ENCODE measurements at regions not wholly inside any gene's neighbourhood (a gene's known extent, or its start where the extent isn't known, plus 50 kb on each side); places are given as distances from the start of the nearest gene placed in this dataset.

DNA sequence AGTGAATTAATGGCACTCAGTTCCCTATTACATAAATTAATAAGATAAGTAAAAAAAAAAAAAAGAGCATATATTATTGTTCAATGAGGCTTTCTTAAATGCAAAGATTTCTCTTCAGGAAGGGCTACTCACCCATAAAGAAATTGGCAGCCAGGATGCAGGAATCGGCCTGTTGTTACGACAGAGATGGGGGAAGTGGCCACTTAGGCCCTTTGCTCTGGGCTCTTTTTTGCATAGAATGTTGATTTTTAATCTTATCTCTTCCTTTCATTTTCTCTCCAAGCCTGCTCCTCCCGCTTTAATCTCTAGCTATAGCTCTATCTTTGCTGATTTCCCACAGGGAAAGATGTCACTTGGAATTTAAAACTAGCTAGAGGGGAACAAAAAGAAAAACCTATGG is 391.8 kb upstream of the CRIM1 start (continued):
- TF ChIP-seq, protein P1, sequence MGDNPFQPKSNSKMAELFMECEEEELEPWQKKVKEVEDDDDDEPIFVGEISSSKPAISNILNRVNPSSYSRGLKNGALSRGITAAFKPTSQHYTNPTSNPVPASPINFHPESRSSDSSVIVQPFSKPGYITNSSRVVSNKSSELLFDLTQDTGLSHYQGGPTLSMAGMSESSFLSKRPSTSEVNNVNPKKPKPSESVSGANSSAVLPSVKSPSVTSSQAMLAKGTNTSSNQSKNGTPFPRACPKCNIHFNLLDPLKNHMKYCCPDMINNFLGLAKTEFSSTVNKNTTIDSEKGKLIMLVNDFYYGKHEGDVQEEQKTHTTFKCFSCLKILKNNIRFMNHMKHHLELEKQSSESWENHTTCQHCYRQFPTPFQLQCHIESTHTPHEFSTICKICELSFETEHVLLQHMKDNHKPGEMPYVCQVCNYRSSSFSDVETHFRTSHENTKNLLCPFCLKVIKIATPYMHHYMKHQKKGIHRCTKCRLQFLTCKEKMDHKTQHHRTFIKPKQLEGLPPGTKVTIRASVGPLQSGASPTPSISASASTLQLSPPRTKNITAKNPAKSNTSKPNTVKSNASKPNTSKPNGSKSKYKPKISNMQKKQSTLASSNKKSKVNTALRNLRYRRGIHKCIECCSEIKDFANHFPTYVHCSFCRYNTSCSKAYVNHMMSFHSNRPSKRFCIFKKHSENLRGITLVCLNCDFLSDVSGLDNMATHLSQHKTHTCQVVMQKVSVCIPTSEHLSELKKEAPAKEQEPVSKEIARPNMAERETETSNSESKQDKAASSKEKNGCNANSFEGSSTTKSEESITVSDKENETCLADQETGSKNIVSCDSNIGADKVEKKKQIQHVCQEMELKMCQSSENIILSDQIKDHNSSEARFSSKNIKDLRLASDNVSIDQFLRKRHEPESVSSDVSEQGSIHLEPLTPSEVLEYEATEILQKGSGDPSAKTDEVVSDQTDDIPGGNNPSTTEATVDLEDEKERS (tag by site-specific recombination; IDR thresholded peaks at IDR 0.05): no peak

DNA sequence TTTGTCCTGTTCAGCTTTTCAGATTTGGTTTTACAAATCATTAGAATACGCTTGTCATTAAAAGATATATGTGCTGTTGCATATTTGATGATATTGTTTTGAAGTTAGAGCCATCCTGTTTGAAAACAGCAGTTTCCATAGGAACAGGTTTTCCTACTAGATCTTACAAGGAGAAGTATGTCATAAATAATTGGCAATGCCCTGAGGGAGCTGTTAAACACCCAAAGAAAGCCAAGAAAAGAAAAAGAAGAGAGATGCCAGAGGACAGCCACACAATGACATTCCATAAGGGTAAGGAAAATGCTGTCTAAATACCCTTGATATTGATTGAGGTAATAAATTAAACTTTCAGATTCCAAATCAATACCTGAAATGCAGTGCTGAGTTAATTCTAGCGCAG is 392.2 kb upstream of the CRIM1 start:
- POLR2A ChIA-PET: no interaction called here
- Histone ChIP-seq H3K36me3 (ENCODE audit: control insufficient read depth in 2 of 2, insufficient read depth in 1 of 2, low read length in 2 of 2) (no peaks in the 10 kb centered on the region), H3K4me3 (ENCODE audit: low read depth, low read length) (no peak overlapping the region), H3K9me3 (ENCODE audit: control insufficient read depth, insufficient read depth, low read depth, low read length) (no peaks in the 10 kb centered on the region), H3K4me1 (ENCODE audit: control insufficient read depth, insufficient read depth, low read length) (no peaks in the 10 kb centered on the region), H3K27ac (ENCODE audit: extremely low read depth, low read depth, low read length) (no peak overlapping the region)
- TF ChIP-seq, protein P2, sequence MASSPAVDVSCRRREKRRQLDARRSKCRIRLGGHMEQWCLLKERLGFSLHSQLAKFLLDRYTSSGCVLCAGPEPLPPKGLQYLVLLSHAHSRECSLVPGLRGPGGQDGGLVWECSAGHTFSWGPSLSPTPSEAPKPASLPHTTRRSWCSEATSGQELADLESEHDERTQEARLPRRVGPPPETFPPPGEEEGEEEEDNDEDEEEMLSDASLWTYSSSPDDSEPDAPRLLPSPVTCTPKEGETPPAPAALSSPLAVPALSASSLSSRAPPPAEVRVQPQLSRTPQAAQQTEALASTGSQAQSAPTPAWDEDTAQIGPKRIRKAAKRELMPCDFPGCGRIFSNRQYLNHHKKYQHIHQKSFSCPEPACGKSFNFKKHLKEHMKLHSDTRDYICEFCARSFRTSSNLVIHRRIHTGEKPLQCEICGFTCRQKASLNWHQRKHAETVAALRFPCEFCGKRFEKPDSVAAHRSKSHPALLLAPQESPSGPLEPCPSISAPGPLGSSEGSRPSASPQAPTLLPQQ (tag by site-specific recombination; IDR thresholded peaks at IDR 0.05): no peak
- TF ChIP-seq, protein P3, sequence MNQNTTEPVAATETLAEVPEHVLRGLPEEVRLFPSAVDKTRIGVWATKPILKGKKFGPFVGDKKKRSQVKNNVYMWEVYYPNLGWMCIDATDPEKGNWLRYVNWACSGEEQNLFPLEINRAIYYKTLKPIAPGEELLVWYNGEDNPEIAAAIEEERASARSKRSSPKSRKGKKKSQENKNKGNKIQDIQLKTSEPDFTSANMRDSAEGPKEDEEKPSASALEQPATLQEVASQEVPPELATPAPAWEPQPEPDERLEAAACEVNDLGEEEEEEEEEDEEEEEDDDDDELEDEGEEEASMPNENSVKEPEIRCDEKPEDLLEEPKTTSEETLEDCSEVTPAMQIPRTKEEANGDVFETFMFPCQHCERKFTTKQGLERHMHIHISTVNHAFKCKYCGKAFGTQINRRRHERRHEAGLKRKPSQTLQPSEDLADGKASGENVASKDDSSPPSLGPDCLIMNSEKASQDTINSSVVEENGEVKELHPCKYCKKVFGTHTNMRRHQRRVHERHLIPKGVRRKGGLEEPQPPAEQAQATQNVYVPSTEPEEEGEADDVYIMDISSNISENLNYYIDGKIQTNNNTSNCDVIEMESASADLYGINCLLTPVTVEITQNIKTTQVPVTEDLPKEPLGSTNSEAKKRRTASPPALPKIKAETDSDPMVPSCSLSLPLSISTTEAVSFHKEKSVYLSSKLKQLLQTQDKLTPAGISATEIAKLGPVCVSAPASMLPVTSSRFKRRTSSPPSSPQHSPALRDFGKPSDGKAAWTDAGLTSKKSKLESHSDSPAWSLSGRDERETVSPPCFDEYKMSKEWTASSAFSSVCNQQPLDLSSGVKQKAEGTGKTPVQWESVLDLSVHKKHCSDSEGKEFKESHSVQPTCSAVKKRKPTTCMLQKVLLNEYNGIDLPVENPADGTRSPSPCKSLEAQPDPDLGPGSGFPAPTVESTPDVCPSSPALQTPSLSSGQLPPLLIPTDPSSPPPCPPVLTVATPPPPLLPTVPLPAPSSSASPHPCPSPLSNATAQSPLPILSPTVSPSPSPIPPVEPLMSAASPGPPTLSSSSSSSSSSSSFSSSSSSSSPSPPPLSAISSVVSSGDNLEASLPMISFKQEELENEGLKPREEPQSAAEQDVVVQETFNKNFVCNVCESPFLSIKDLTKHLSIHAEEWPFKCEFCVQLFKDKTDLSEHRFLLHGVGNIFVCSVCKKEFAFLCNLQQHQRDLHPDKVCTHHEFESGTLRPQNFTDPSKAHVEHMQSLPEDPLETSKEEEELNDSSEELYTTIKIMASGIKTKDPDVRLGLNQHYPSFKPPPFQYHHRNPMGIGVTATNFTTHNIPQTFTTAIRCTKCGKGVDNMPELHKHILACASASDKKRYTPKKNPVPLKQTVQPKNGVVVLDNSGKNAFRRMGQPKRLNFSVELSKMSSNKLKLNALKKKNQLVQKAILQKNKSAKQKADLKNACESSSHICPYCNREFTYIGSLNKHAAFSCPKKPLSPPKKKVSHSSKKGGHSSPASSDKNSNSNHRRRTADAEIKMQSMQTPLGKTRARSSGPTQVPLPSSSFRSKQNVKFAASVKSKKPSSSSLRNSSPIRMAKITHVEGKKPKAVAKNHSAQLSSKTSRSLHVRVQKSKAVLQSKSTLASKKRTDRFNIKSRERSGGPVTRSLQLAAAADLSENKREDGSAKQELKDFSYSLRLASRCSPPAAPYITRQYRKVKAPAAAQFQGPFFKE (tag by site-specific recombination; IDR thresholded peaks at IDR 0.05; ENCODE audit: borderline replicate concordance): no peak
- no peak for TF ChIP-seq ZNF121 (tag by site-specific recombination; IDR thresholded peaks at IDR 0.05)
- CTCF ChIA-PET: no interaction called here

DNA sequence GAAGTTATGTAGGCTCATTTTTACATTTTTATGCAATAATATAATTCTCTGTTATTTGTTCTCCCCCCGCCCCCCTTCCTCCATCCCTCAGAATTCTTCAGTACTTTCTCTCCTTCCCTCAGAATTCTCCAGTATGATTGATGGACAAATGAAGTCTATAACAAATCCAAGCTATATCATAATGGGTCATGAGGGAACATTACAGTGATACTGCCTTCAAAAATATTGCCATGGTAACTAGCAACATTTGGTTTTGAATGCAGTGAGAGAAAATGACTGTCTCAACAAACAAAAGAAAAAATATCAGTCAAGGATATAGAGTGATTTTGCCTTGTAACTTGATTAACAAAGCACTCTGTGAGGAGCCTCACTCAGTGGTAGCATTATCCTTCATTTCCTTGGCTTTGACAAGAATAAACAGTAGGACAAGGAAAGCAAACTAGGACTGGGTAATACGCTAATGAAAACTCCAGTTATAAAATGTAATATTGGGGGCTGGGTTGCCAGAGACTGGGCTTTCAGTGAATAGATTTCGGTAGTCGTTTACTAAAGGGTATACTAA is 392.9 kb upstream of the CRIM1 start:
- no peak for TF ChIP-seq ZNF155 (tag by site-specific recombination; IDR thresholded peaks at IDR 0.05)
- TF ChIP-seq ZNF510 (tag by site-specific recombination; IDR thresholded peaks at IDR 0.05; ENCODE audit: insufficient replicate concordance): no peak
- TF ChIP-seq ZNF211 (tag by site-specific recombination; IDR thresholded peaks at IDR 0.05; ENCODE audit: low read depth): no peak
- TF ChIP-seq ZNF555 (tag by site-specific recombination; conservative IDR thresholded peaks at IDR 0.05): no peak
- TF ChIP-seq, protein P4, sequence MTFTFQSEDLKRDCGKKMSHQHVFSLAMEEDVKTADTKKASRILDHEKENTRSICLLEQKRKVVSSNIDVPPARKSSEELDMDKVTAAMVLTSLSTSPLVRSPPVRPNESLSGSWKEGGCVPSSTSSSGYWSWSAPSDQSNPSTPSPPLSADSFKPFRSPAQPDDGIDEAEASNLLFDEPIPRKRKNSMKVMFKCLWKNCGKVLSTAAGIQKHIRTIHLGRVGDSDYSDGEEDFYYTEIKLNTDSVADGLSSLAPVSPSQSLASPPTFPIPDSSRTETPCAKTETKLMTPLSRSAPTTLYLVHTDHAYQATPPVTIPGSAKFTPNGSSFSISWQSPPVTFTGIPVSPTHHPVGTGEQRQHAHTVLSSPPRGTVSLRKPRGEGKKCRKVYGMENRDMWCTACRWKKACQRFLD (tag by site-specific recombination; IDR thresholded peaks at IDR 0.05): no peak
- TF ChIP-seq, protein P5, sequence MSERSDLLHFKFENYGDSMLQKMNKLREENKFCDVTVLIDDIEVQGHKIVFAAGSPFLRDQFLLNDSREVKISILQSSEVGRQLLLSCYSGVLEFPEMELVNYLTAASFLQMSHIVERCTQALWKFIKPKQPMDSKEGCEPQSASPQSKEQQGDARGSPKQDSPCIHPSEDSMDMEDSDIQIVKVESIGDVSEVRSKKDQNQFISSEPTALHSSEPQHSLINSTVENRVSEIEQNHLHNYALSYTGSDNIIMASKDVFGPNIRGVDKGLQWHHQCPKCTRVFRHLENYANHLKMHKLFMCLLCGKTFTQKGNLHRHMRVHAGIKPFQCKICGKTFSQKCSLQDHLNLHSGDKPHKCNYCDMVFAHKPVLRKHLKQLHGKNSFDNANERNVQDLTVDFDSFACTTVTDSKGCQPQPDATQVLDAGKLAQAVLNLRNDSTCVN (tag by site-specific recombination; optimal IDR thresholded peaks at IDR 0.05): no peak
- TF ChIP-seq SALL2 (tag by site-specific recombination; IDR thresholded peaks at IDR 0.05; ENCODE audit: borderline replicate concordance): no peak
- TF ChIP-seq KLF7 (tag by site-specific recombination; IDR thresholded peaks at IDR 0.05; ENCODE audit: borderline replicate concordance): no peak
- no peak for TF ChIP-seq GLIS1 (tag by site-specific recombination; IDR thresholded peaks at IDR 0.05)
- TF ChIP-seq KLF16 (tag by site-specific recombination; IDR thresholded peaks at IDR 0.05): no peak
- CTCF ChIA-PET: no interaction called here
- Histone ChIP-seq H3K36me3 (ENCODE audit: control insufficient read depth in 2 of 2, insufficient read depth in 1 of 2, low read length in 2 of 2) (no peaks in the 10 kb centered on the region), H3K4me3 (ENCODE audit: low read depth, low read length) (no peak overlapping the region), H3K27ac (ENCODE audit: extremely low read depth, low read depth, low read length) (no peak overlapping the region), H3K9me3 (ENCODE audit: control insufficient read depth, insufficient read depth, low read depth, low read length) (no peaks in the 10 kb centered on the region), H3K4me1 (ENCODE audit: control insufficient read depth, insufficient read depth, low read length) (no peaks in the 10 kb centered on the region)
- POLR2A ChIA-PET: no interaction called here

Data from HEK293 (cell line).